Mesenchymal stem cell (in vitro differentiated cells and primary cell): ENCODE measurements at regions not wholly inside any gene's neighbourhood (a gene's known extent, or its start where the extent isn't known, plus 50 kb on each side); places are given as distances from the start of the nearest gene placed in this dataset.

Experiments
- DNase-seq: peaks from one replicate; pipeline ENCODE4 v3.0.0-alpha.2; 2013
- H2AFZ ChIP-seq: one replicate; pipeline ENCODE4 v1.6.1; 2013; ENCODE audit warnings: low read depth, mild to moderate bottlenecking, control low read depth, inconsistent platforms, low read length, moderate library complexity
- H2AK5ac ChIP-seq: 2 replicates; pipeline ENCODE4 v1.6.1; 2013; ENCODE audit warnings: low read length, moderate library complexity, mild to moderate bottlenecking, inconsistent platforms; ENCODE audit not compliant: severe bottlenecking
- H2BK120ac ChIP-seq: one replicate; pipeline ENCODE4 v1.6.1; 2013; ENCODE audit warnings: low read depth, mild to moderate bottlenecking, inconsistent platforms, low read length, moderate library complexity
- H2BK12ac ChIP-seq, 2 experiments: one replicate each; pipeline ENCODE4 v1.6.1; 2013; ENCODE audit warnings: inconsistent platforms in 2 of 2, low read length in 2 of 2, mild to moderate bottlenecking in 2 of 2, moderate library complexity in 2 of 2, control low read depth in 1 of 2
- H2BK15ac ChIP-seq: one replicate; pipeline ENCODE4 v1.6.1; 2013; ENCODE audit warnings: mild to moderate bottlenecking, low read depth, inconsistent platforms; ENCODE audit not compliant: poor library complexity, severe bottlenecking
- H2BK5ac ChIP-seq: 2 replicates; pipeline ENCODE4 v1.6.1; 2013; ENCODE audit warnings: low read depth, mild to moderate bottlenecking, low read length, control low read depth, inconsistent platforms; ENCODE audit not compliant: poor library complexity, severe bottlenecking
- H3K14ac ChIP-seq, 2 experiments: one replicate each; pipeline ENCODE4 v1.6.1; 2013; ENCODE audit warnings: inconsistent platforms in 2 of 2, low read length in 2 of 2, control low read depth in 1 of 2, mild to moderate bottlenecking in 1 of 2, moderate library complexity in 1 of 2
- H3K18ac ChIP-seq, 2 experiments: one replicate each; pipeline ENCODE4 v1.6.1; 2013; ENCODE audit warnings: inconsistent platforms in 2 of 2, low read length in 2 of 2, control low read depth in 1 of 2, low read depth in 1 of 2, mild to moderate bottlenecking in 1 of 2
- H3K23ac ChIP-seq, 2 experiments: one replicate each; pipeline ENCODE4 v1.6.1; 2013; ENCODE audit warnings: inconsistent platforms in 2 of 2, low read length in 2 of 2, mild to moderate bottlenecking in 2 of 2, moderate library complexity in 2 of 2, control low read depth in 1 of 2
- H3K27ac ChIP-seq: 2 replicates; pipeline ENCODE4 v1.5.1; 2013; ENCODE audit warnings: mild to moderate bottlenecking, moderate library complexity, low read length, control low read depth, inconsistent platforms; ENCODE audit not compliant: poor library complexity, severe bottlenecking
- H3K27me3 ChIP-seq, 2 experiments: 2 replicates each; pipeline versions ENCODE4 v1.6.1 to v1.7.0; 2013; ENCODE audit warnings: low read length in 2 of 2, mild to moderate bottlenecking in 2 of 2, moderate library complexity in 2 of 2, control low read depth in 1 of 2, inconsistent platforms in 1 of 2; ENCODE audit not compliant: control insufficient read depth in 1 of 2, insufficient read depth in 1 of 2
- H3K36me3 ChIP-seq, 2 experiments: 2 replicates each; pipeline versions ENCODE4 v1.6.1 to v1.7.0; 2013; ENCODE audit warnings: low read length in 2 of 2, control low read depth in 1 of 2, inconsistent platforms in 1 of 2, low read depth in 1 of 2, mild to moderate bottlenecking in 1 of 2; ENCODE audit not compliant: insufficient read depth in 2 of 2, control insufficient read depth in 1 of 2
- H3K4ac ChIP-seq, 2 experiments: one replicate each; pipeline ENCODE4 v1.6.1; 2013; ENCODE audit warnings: inconsistent platforms in 2 of 2, low read length in 2 of 2, mild to moderate bottlenecking in 2 of 2, moderate library complexity in 2 of 2, control low read depth in 1 of 2, low read depth in 1 of 2
- H3K4me1 ChIP-seq: 2 replicates; pipeline ENCODE4 v1.6.1; 2013; ENCODE audit warnings: low read depth, low read length, control low read depth; ENCODE audit not compliant: control insufficient read depth, insufficient read depth
- H3K4me2 ChIP-seq: 2 replicates; pipeline ENCODE4 v1.6.1; 2013; ENCODE audit warnings: low read length, mild to moderate bottlenecking, inconsistent platforms; ENCODE audit not compliant: poor library complexity, severe bottlenecking
- H3K4me3 ChIP-seq, 2 experiments: 2 replicates each; pipeline versions ENCODE4 v1.5.1 to v1.7.0; 2013; ENCODE audit warnings: low read length in 2 of 2, mild to moderate bottlenecking in 2 of 2, control low read depth in 1 of 2, low read depth in 1 of 2; ENCODE audit not compliant: insufficient read depth in 1 of 2
- H3K79me1 ChIP-seq: replicated peaks from 2 replicates; pipeline ENCODE4 v1.6.1; 2013; ENCODE audit warnings: mild to moderate bottlenecking, control low read depth, low read length, inconsistent platforms; ENCODE audit not compliant: poor library complexity, severe bottlenecking
- H3K9ac ChIP-seq: 2 replicates; pipeline ENCODE4 v1.7.0; 2013; ENCODE audit warnings: mild to moderate bottlenecking, low read length, moderate library complexity
- H3K9me3 ChIP-seq: 2 replicates; pipeline ENCODE4 v1.7.0; 2013; ENCODE audit warnings: mild to moderate bottlenecking, low read length; ENCODE audit not compliant: control insufficient read depth
- H4K8ac ChIP-seq: one replicate; pipeline ENCODE4 v1.6.1; 2013; ENCODE audit warnings: inconsistent platforms, mild to moderate bottlenecking, low read length, moderate library complexity
- H4K91ac ChIP-seq: one replicate; pipeline ENCODE4 v1.6.1; 2013; ENCODE audit warnings: mild to moderate bottlenecking, low read length, inconsistent platforms
- WGBS: methylation state at CpG from one replicate; pipeline ENCODE4 v1.1.7; 2013; ENCODE audit warnings: mixed read lengths; 5-methylcytosine and 5-hydroxymethylcytosine counted together

GRCh38 chr10:90378524-90379076 is 479.2 kb downstream of the HTR7 start:
- Histone ChIP-seq H3K4ac (no peak overlapping the region), H2AK5ac (no peak overlapping the region), H3K4me1 (no peaks in the 10 kb centered on the region), H2BK120ac (no peak overlapping the region), H4K91ac (no peak overlapping the region), H4K8ac (no peak overlapping the region), H2BK12ac (no peak overlapping the region), H3K79me1 (no peaks in the 10 kb centered on the region), H3K9ac (no peak overlapping the region), H3K14ac (no peak overlapping the region), H3K36me3 (no peaks in the 10 kb centered on the region), H3K18ac (no peak overlapping the region), H3K4me2 (no peak overlapping the region), H2AFZ (no peak overlapping the region), H3K23ac (no peak overlapping the region), H2BK5ac (no peak overlapping the region), H3K9me3 (no peaks in the 10 kb centered on the region), H3K27ac (no peak overlapping the region), H2BK15ac (no peak overlapping the region), H3K4me3 (no peak overlapping the region), H3K27me3 (no peaks in the 10 kb centered on the region)
- 88% methylated on average over 1 of the region's 3 CpGs for WGBS
- DNase-seq, result no peak

DNA sequence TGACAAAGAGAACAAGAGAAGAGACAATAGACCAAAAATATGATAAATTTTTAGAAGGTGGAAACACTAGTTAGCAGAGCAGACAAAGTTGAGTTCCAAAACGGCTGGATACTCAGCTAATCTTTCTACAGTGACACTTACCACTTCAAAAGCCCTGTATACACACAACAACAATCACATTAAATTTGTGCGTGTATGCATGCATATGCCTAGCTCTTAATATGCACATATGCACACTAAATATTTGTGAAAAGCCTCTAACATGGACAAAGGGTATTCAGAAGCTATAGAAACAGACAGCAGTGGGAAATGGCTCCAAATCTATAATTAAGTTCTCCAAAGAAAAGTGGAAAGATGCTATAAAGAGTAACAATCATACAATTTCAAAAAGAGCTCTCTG is 476.4 kb downstream of the HTR7 start:
- Histone ChIP-seq H3K36me3 (no peaks in the 10 kb centered on the region), H2BK12ac (no peak overlapping the region), H3K4me1 (no peaks in the 10 kb centered on the region), H2AFZ (no peak overlapping the region), H3K79me1 (no peaks in the 10 kb centered on the region), H2AK5ac (no peak overlapping the region), H2BK120ac (no peak overlapping the region), H3K9ac (no peak overlapping the region), H3K18ac (no peak overlapping the region), H3K4me3 (no peak overlapping the region), H3K14ac (no peak overlapping the region), H4K91ac (no peak overlapping the region), H4K8ac (no peak overlapping the region), H3K23ac (no peak overlapping the region), H3K9me3 (no peaks in the 10 kb centered on the region), H3K4ac (no peak overlapping the region), H2BK15ac (no peak overlapping the region), H2BK5ac (no peak overlapping the region), H3K4me2 (no peak overlapping the region), H3K27me3 (no peaks in the 10 kb centered on the region), H3K27ac (no peak overlapping the region)
- no peak for DNase-seq
- 90% methylated on average over 2 of the region's 2 CpGs for WGBS

- Histone ChIP-seq H3K79me1 (no peaks in the 10 kb centered on the region), H3K14ac (no peak overlapping the region), H2BK5ac (no peak overlapping the region), H4K8ac (no peak overlapping the region), H3K36me3 (no peaks in the 10 kb centered on the region), H3K4me3 (no peak overlapping the region), H3K27ac (no peak overlapping the region), H3K4ac (no peak overlapping the region), H4K91ac (no peak overlapping the region), H2BK12ac (no peak overlapping the region), H3K27me3 (no peaks in the 10 kb centered on the region), H2AFZ (no peak overlapping the region), H3K9me3 (no peaks in the 10 kb centered on the region), H2BK15ac (no peak overlapping the region), H3K4me1 (no peaks in the 10 kb centered on the region), H3K18ac (no peak overlapping the region), H3K4me2 (no peak overlapping the region), H3K23ac (no peak overlapping the region), H2BK120ac (no peak overlapping the region), H3K9ac (no peak overlapping the region), H2AK5ac (no peak overlapping the region)
- DNase-seq, result no peak
- WGBS, result 94% methylated on average over 2 of the region's 3 CpGs
These were observed 468.0 kb downstream of the HTR7 start for GRCh38 chr10:90389876-90390275.

DNA sequence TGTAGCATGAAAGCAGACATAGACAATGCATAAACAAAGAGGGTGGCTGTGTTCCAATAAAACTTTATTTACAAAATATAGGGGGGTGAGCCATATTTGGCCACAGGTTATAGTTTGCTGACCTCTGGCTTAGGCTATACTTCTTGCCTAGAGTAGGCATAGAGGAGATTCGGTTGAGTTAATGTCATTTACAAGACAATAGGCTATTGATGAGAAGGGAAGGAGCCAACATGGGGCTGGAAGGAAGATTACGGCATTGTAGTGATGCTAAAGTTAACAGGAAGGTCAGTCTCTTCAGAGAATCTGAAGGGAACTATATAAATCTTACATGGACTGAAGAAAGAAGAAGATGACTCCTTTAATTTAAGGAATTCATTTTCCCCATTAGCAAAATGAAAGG is 463.5 kb downstream of the HTR7 start:
- Histone ChIP-seq H3K18ac (no peak overlapping the region), H3K4me3 (no peak overlapping the region), H3K4me1 (no peaks in the 10 kb centered on the region), H3K4me2 (no peak overlapping the region), H4K8ac (no peak overlapping the region), H3K4ac (no peak overlapping the region), H3K9ac (no peak overlapping the region), H2AK5ac (no peak overlapping the region), H2BK12ac (no peak overlapping the region), H2BK15ac (no peak overlapping the region), H3K27me3 (no peaks in the 10 kb centered on the region), H3K14ac (no peak overlapping the region), H2AFZ (no peak overlapping the region), H3K79me1 (no peaks in the 10 kb centered on the region), H3K27ac (no peak overlapping the region), H3K23ac (no peak overlapping the region), H4K91ac (no peak overlapping the region), H3K36me3 (no peaks in the 10 kb centered on the region), H3K9me3 (no peaks in the 10 kb centered on the region), H2BK5ac (no peak overlapping the region), H2BK120ac (no peak overlapping the region)
- DNase-seq, result no peak
- WGBS, result 88% methylated on average over 2 of the region's 2 CpGs
